Ishikawa (cell line): ENCODE measurements at regions not wholly inside any gene's neighbourhood (a gene's known extent, or its start where the extent isn't known, plus 50 kb on each side); places are given as distances from the start of the nearest gene placed in this dataset.

Source experiments
- EGR1 ChIP-seq: IDR thresholded peaks from 2 replicates; pipeline ENCODE4 v1.6.1; 2012
- REST ChIP-seq: IDR thresholded peaks from 2 replicates; pipeline ENCODE4 v1.6.1; 2012; ENCODE audit warnings: low read depth, mild to moderate bottlenecking
- TAF1 ChIP-seq: IDR thresholded peaks from 2 replicates; pipeline ENCODE4 v1.6.1; 2012; ENCODE audit warnings: low read depth, mild to moderate bottlenecking
- YY1 ChIP-seq: IDR thresholded peaks from 2 replicates; pipeline ENCODE4 v1.6.1; 2012; ENCODE audit warnings: low read depth

GRCh38 chr3:153442386-153442785 lies 280.4 kb downstream of the RAP2B start:
- TF ChIP-seq REST: no peak
- TF ChIP-seq EGR1: no peak
- no peak for TF ChIP-seq YY1
- TF ChIP-seq TAF1: no peak
